OCI-LY7 (cell line): ENCODE measurements at regions not wholly inside any gene's neighbourhood (a gene's known extent, or its start where the extent isn't known, plus 50 kb on each side); places are given as distances from the start of the nearest gene placed in this dataset.

ENCODE experiments used
- EZH2phosphoT487 ChIP-seq: fragments of 200-600 bp; sonication (generic); IDR thresholded peaks from 2 replicates; pipeline ENCODE4 v1.6.1; 2018; ENCODE audit warnings: low read depth, borderline replicate concordance, mild to moderate bottlenecking, mixed run types, antibody characterized with exemption, low read length, moderate library complexity, mixed read lengths
- TF ChIP-seq, protein P1 (sequence below): fragments of 200-600 bp; sonication (generic); conservative IDR thresholded peaks from 2 replicates; pipeline ENCODE4 v1.5.1; 2014; ENCODE audit warnings: mild to moderate bottlenecking, antibody characterized with exemption, low read length, moderate library complexity, mixed read lengths

DNA sequence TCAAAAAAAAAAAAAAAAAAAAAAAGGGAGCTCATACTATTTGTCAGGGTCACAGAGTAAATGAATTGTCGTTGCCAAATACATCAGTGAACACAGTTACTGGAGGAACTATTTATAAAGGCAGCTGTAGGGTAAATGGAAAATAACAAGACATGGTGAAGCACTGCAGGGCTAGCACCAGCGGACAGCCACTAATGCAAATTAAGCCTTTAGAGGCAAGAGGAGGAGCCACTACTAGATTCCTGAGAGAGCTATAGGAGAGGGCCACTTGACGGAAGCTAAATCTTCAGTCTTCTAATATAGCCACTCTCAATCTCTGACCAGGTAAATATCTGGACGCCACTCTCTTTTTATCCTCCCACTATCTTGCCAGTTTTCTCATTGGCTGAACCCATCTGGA is 801.2 kb upstream of the GOT2 start:
- TF ChIP-seq, protein P1, sequence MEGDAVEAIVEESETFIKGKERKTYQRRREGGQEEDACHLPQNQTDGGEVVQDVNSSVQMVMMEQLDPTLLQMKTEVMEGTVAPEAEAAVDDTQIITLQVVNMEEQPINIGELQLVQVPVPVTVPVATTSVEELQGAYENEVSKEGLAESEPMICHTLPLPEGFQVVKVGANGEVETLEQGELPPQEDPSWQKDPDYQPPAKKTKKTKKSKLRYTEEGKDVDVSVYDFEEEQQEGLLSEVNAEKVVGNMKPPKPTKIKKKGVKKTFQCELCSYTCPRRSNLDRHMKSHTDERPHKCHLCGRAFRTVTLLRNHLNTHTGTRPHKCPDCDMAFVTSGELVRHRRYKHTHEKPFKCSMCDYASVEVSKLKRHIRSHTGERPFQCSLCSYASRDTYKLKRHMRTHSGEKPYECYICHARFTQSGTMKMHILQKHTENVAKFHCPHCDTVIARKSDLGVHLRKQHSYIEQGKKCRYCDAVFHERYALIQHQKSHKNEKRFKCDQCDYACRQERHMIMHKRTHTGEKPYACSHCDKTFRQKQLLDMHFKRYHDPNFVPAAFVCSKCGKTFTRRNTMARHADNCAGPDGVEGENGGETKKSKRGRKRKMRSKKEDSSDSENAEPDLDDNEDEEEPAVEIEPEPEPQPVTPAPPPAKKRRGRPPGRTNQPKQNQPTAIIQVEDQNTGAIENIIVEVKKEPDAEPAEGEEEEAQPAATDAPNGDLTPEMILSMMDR, result no peak
- TF ChIP-seq EZH2phosphoT487, result no peak
